HCT116 (cell line): ENCODE measurements at regions not wholly inside any gene's neighbourhood (a gene's known extent, or its start where the extent isn't known, plus 50 kb on each side); places are given as distances from the start of the nearest gene placed in this dataset.

Experiments
- ATAC-seq: fragments of 200-7000 bp; cut with Tn5 transposase; 2 replicates; pipeline ENCODE4 v1.9.1; 2020; ENCODE audit warnings: mild to moderate bottlenecking, moderate library complexity
- BruUV-seq: library from RNA; stranded (reverse); fragments of 400-500 nt; replicated peaks from 2 replicates; lab custom pipeline; 2021; lab: Mats Ljungman, UMichigan
- CTCF ChIA-PET: fragments of 300-600 bp; sonication (Branson Sonifier 250); formaldehyde crosslinking; loops from one replicate; lab custom pipeline; 2021; ENCODE audit warnings: antibody characterized with exemption; lab: Charles Lee
- POLR2A ChIA-PET: fragments of 300-600, 350-600 bp; sonication (Branson Sonifier 250); formaldehyde crosslinking; loops from one replicate; lab custom pipeline; 2021; ENCODE audit warnings: antibody characterized with exemption; lab: Charles Lee
- RAD21 ChIA-PET, 2 experiments: fragments of 300-600 bp; sonication (Branson Sonifier 250); formaldehyde crosslinking; loops; one replicate each; lab custom pipeline; 2023; ENCODE audit warnings: low total read pairs in 2 of 2; ENCODE audit not compliant: uncharacterized antibody in 2 of 2, unreplicated experiment in 2 of 2, low non-redundant PET in 1 of 2; lab: Charles Lee
- DNase-seq: peaks from one replicate; pipeline ENCODE4 v3.0.0-alpha.2; 2010; ENCODE audit warnings: low read depth, low spot score
- H2AFZ ChIP-seq: fragments of 200-600 bp; shearing (Covaris generic), sonication (generic); 2 replicates; pipeline ENCODE4 v1.6.1; 2017; ENCODE audit warnings: low read depth, mixed run types, mixed read lengths, antibody characterized with exemption, low read length; ENCODE audit not compliant: poor library complexity, severe bottlenecking
- H3K27ac ChIP-seq: 2 replicates; pipeline ENCODE4 v1.5.1; 2012; ENCODE audit warnings: low read depth, low read length
- H3K27me3 ChIP-seq: fragments of 200-600 bp; sonication (generic); 2 replicates; pipeline ENCODE4 v1.6.1; 2016; ENCODE audit warnings: mixed run types, low read length, mixed read lengths; ENCODE audit not compliant: insufficient read depth
- H3K36me3 ChIP-seq, 2 experiments: fragments of 200-500 bp in 1 of 2; fragments of 200-600 bp in 1 of 2; sonication (Bioruptor generic) in 1 of 2; sonication (generic) in 1 of 2; 2 replicates each; pipeline versions ENCODE4 v1.5.1 to v1.6.1; 2014 to 2016; ENCODE audit warnings: low read length in 2 of 2, inconsistent platforms in 1 of 2, mixed read lengths in 1 of 2, mixed run types in 1 of 2; ENCODE audit not compliant: insufficient read depth in 2 of 2, control insufficient read depth in 1 of 2
- H3K4me1 ChIP-seq, 2 experiments: fragments of 200-600 bp in 1 of 2; sonication (generic) in 1 of 2; 2 replicates each; pipeline versions ENCODE4 v1.5.1 to v1.6.1; 2012 to 2017; ENCODE audit warnings: low read length in 2 of 2, inconsistent platforms in 1 of 2, mild to moderate bottlenecking in 1 of 2, mixed read lengths in 1 of 2, mixed run types in 1 of 2, moderate library complexity in 1 of 2; ENCODE audit not compliant: insufficient read depth in 2 of 2, control insufficient read depth in 1 of 2
- H3K4me2 ChIP-seq: fragments of 200-600 bp; sonication (generic); 2 replicates; pipeline ENCODE4 v1.6.1; 2017; ENCODE audit warnings: mixed run types, low read length, mixed read lengths
- H3K4me3 ChIP-seq, 2 experiments: fragments of 200-600 bp in 1 of 2; sonication (generic) in 1 of 2; replicated peaks in 1 of 2; 2 replicates each; pipeline ENCODE4 v1.5.1; 2011 to 2016; ENCODE audit warnings: low read length in 2 of 2, control low read depth in 1 of 2, low read depth in 1 of 2, mild to moderate bottlenecking in 1 of 2, mixed read lengths in 1 of 2, mixed run types in 1 of 2
- H3K79me2 ChIP-seq: fragments of 200-600 bp; sonication (generic); 2 replicates; pipeline ENCODE4 v1.6.1; 2017; ENCODE audit warnings: mild to moderate bottlenecking, mixed run types, low read length, moderate library complexity, mixed read lengths; ENCODE audit not compliant: insufficient read depth
- H3K9ac ChIP-seq: fragments of 200-600 bp; sonication (generic); 2 replicates; pipeline ENCODE4 v1.6.1; 2016; ENCODE audit warnings: low read length, mixed read lengths
- H3K9me2 ChIP-seq: fragments of 200-600 bp; sonication (generic), shearing (Covaris generic); 2 replicates; pipeline ENCODE4 v1.6.1; 2017; ENCODE audit warnings: mixed run types, mild to moderate bottlenecking, moderate library complexity; ENCODE audit not compliant: insufficient read depth
- H3K9me3 ChIP-seq, 2 experiments: fragments of 200-500 bp in 1 of 2; fragments of 200-600 bp in 1 of 2; sonication (Bioruptor generic) in 1 of 2; sonication (generic) in 1 of 2; 2 replicates each; pipeline ENCODE4 v1.6.1; 2014 to 2017; ENCODE audit warnings: low read length in 2 of 2, mixed read lengths in 2 of 2, inconsistent platforms in 1 of 2, low read depth in 1 of 2, mild to moderate bottlenecking in 1 of 2, mixed run types in 1 of 2, moderate library complexity in 1 of 2; ENCODE audit not compliant: control insufficient read depth in 1 of 2, insufficient read depth in 1 of 2
- H4K20me1 ChIP-seq: fragments of 200-600 bp; sonication (generic), shearing (Covaris generic); 2 replicates; pipeline ENCODE4 v1.6.1; 2017; ENCODE audit warnings: mixed run types, mild to moderate bottlenecking, moderate library complexity; ENCODE audit not compliant: insufficient read depth
- CBX3 ChIP-seq: IDR thresholded peaks from 2 replicates; pipeline ENCODE4 v1.6.1; 2012; ENCODE audit warnings: low read depth
- ELF1 ChIP-seq: IDR thresholded peaks from 2 replicates; pipeline ENCODE4 v1.6.1; 2012; ENCODE audit warnings: low read depth, borderline replicate concordance
- FOSL1 ChIP-seq: IDR thresholded peaks from 2 replicates; pipeline ENCODE4 v1.6.1; 2012; ENCODE audit warnings: low read depth
- RAD21 ChIP-seq: IDR thresholded peaks from 2 replicates; pipeline ENCODE4 v1.6.1; 2012; ENCODE audit warnings: low read depth, mild to moderate bottlenecking
- SIN3A ChIP-seq: IDR thresholded peaks from 2 replicates; pipeline ENCODE4 v1.6.1; 2012; ENCODE audit warnings: low read depth
- TCF7L2 ChIP-seq: IDR thresholded peaks from 2 replicates; pipeline ENCODE4 v1.7.0; 2011; ENCODE audit warnings: borderline replicate concordance, inconsistent platforms; ENCODE audit not compliant: insufficient read depth, insufficient read length; ENCODE audit errors: extremely low read depth
- YY1 ChIP-seq: IDR thresholded peaks from 2 replicates; pipeline ENCODE4 v1.6.1; 2011; ENCODE audit warnings: low read length, low read depth, moderate library complexity, mild to moderate bottlenecking; ENCODE audit not compliant: insufficient replicate concordance; ENCODE audit errors: extremely low read depth
- ZFX ChIP-seq: fragments of 450-650 bp; IDR thresholded peaks from 2 replicates; pipeline ENCODE4 v1.6.1; 2017
- intact Hi-C: fragments of 100-400 bp; cut with micrococcal nuclease; formaldehyde crosslinking; loops from 2 replicates; pipeline ENCODE4 v1.10.0; 2022
- TF ChIP-seq, protein P1 (sequence below): IDR thresholded peaks from 2 replicates; pipeline ENCODE4 v1.6.1; 2012; ENCODE audit warnings: low read depth
- TF ChIP-seq, protein P2 (sequence below): IDR thresholded peaks from 2 replicates; pipeline ENCODE4 v1.6.1; 2012

DNA sequence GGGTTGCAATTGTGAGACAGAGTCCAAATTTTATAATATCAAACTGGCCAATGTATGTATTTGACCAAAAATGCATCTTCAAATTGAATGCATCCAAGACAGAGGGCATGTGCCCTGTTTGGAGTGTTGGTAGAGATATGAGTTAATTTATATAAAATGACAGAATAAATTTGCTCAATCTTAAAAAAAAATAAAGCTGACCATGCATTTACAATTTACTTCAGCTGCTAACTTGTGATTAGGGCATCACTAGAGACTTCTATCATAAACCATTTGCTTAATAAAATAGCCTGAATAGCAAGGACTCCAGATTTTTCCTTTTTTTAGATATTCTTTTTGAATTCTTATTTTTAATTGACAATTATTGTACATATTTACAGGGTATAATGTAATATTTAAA, 1345.8 kb downstream of the CDH11 start (continued):
- TF ChIP-seq, protein P1, sequence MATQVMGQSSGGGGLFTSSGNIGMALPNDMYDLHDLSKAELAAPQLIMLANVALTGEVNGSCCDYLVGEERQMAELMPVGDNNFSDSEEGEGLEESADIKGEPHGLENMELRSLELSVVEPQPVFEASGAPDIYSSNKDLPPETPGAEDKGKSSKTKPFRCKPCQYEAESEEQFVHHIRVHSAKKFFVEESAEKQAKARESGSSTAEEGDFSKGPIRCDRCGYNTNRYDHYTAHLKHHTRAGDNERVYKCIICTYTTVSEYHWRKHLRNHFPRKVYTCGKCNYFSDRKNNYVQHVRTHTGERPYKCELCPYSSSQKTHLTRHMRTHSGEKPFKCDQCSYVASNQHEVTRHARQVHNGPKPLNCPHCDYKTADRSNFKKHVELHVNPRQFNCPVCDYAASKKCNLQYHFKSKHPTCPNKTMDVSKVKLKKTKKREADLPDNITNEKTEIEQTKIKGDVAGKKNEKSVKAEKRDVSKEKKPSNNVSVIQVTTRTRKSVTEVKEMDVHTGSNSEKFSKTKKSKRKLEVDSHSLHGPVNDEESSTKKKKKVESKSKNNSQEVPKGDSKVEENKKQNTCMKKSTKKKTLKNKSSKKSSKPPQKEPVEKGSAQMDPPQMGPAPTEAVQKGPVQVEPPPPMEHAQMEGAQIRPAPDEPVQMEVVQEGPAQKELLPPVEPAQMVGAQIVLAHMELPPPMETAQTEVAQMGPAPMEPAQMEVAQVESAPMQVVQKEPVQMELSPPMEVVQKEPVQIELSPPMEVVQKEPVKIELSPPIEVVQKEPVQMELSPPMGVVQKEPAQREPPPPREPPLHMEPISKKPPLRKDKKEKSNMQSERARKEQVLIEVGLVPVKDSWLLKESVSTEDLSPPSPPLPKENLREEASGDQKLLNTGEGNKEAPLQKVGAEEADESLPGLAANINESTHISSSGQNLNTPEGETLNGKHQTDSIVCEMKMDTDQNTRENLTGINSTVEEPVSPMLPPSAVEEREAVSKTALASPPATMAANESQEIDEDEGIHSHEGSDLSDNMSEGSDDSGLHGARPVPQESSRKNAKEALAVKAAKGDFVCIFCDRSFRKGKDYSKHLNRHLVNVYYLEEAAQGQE: no peak

DNA sequence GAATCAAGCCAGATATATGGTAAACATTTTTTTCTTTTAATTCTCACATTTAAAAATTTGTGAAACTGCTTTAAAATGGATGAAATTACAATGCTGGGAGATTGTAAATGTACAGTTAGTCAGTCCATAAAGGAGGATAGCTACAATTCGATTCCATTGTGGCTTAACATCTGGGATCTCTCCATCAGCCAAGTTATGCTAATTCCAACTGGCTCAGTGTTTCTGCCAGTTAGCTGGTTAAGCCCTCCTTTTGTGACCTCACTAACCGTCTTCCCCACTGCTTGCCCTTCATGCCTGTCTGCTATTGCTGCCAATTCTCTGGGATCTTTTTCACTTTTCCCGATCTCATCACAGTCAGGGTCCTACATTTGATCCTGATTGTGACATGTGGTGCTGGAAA, 1347.6 kb downstream of the CDH11 start:
- RAD21 ChIA-PET: no interaction called here
- no peaks in the 10 kb centered on the region for H3K4me1 ChIP-seq
- no peaks in the 10 kb centered on the region for H3K36me3 ChIP-seq
- H3K27ac ChIP-seq: no peak overlapping the region
- no peaks in the 10 kb centered on the region for H3K79me2 ChIP-seq
- no peak overlapping the region for H3K4me3 ChIP-seq
- POLR2A ChIA-PET: no interaction called here
- DNase-seq (no peak), ATAC-seq (no peak)
- CTCF ChIA-PET: no interaction called here
- no peak for TF ChIP-seq RAD21
- TF ChIP-seq ZFX: no peak
- no peak for TF ChIP-seq YY1
- no peak for TF ChIP-seq CBX3
- TF ChIP-seq SIN3A: no peak
- TF ChIP-seq, protein P2, sequence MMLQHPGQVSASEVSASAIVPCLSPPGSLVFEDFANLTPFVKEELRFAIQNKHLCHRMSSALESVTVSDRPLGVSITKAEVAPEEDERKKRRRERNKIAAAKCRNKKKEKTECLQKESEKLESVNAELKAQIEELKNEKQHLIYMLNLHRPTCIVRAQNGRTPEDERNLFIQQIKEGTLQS: no peak
- no peak for TF ChIP-seq FOSL1
- no peak for TF ChIP-seq TCF7L2
- no peak for TF ChIP-seq ELF1
- intact Hi-C loops: no loop called here
- no peaks in the 10 kb centered on the region for H4K20me1 ChIP-seq
- H3K9me2 ChIP-seq: no peaks in the 10 kb centered on the region
- H3K27me3 ChIP-seq: no peaks in the 10 kb centered on the region
- no peak overlapping the region for H3K9ac ChIP-seq
- no TSS peak for BruUV-seq
- H2AFZ ChIP-seq: no peak overlapping the region
- H3K9me3 ChIP-seq: peaks cover 4 to 29% of the 10 kb centered on the region in 2 experiments; a peak in 3 of 4 replicates
- no peak overlapping the region for H3K4me2 ChIP-seq
